HEK293T (cell line): ENCODE measurements at regions not wholly inside any gene's neighbourhood (a gene's known extent, or its start where the extent isn't known, plus 50 kb on each side); places are given as distances from the start of the nearest gene placed in this dataset.

Experiments used
- CTCF ChIA-PET: fragments of 350-600 bp; formaldehyde crosslinking; extraction: SDS; loops from one replicate; lab custom pipeline; 2021; ENCODE audit warnings: antibody characterized with exemption, inconsistent platforms; lab: Yijun Ruan, JAX
- POLR2A ChIA-PET: fragments of 350-600 bp; formaldehyde crosslinking; extraction: SDS; loops from one replicate; lab custom pipeline; 2020; ENCODE audit warnings: antibody characterized with exemption, inconsistent platforms; lab: Yijun Ruan, JAX
- DNase-seq: peaks from one replicate; pipeline ENCODE4 v3.0.0; 2012; ENCODE audit warnings: mixed read lengths; ENCODE audit errors: extremely low spot score
- ARNT ChIP-seq: fragments of 450-650 bp; IDR thresholded peaks from 2 replicates; pipeline ENCODE4 v1.6.1; 2017; ENCODE audit warnings: mild to moderate bottlenecking
- BHLHE40 ChIP-seq: fragments of 450-650 bp; IDR thresholded peaks from 2 replicates; pipeline ENCODE4 v1.6.1; 2016; ENCODE audit warnings: mild to moderate bottlenecking, moderate library complexity, borderline replicate concordance
- CTBP1 ChIP-seq: fragments of 450-650 bp; IDR thresholded peaks from 2 replicates; pipeline ENCODE4 v1.6.1; 2016; ENCODE audit warnings: borderline replicate concordance
- ELF4 ChIP-seq: fragments of 450-650 bp; IDR thresholded peaks from 2 replicates; pipeline ENCODE4 v1.6.1; 2017; ENCODE audit warnings: antibody characterized with exemption
- FOXA1 ChIP-seq: fragments of 450-650 bp; IDR thresholded peaks from 2 replicates; pipeline ENCODE4 v1.6.1; 2016; ENCODE audit warnings: mild to moderate bottlenecking
- FOXK2 ChIP-seq: fragments of 450-650 bp; IDR thresholded peaks from 2 replicates; pipeline ENCODE4 v1.6.1; 2016; ENCODE audit warnings: mild to moderate bottlenecking
- FOXM1 ChIP-seq: fragments of 450-650 bp; IDR thresholded peaks from 2 replicates; pipeline ENCODE4 v1.6.1; 2017; ENCODE audit warnings: mild to moderate bottlenecking, borderline replicate concordance
- HDGF ChIP-seq: fragments of 450-650 bp; IDR thresholded peaks from 2 replicates; pipeline ENCODE4 v1.6.1; 2017; ENCODE audit warnings: antibody characterized with exemption, borderline replicate concordance
- L3MBTL2 ChIP-seq: fragments of 450-650 bp; conservative IDR thresholded peaks from 2 replicates; pipeline ENCODE4 v1.6.1; 2016; ENCODE audit warnings: mild to moderate bottlenecking
- LEF1 ChIP-seq: fragments of 450-650 bp; IDR thresholded peaks from 2 replicates; pipeline ENCODE4 v1.6.1; 2017; ENCODE audit warnings: mild to moderate bottlenecking, borderline replicate concordance
- NFRKB ChIP-seq: fragments of 450-650 bp; IDR thresholded peaks from 2 replicates; pipeline ENCODE4 v1.6.1; 2016; ENCODE audit warnings: mild to moderate bottlenecking, moderate library complexity
- PKNOX1 ChIP-seq: fragments of 450-650 bp; IDR thresholded peaks from 2 replicates; pipeline ENCODE4 v1.6.1; 2016
- SP1 ChIP-seq: fragments of 450-650 bp; IDR thresholded peaks from 2 replicates; pipeline ENCODE4 v1.6.1; 2017
- SUZ12 ChIP-seq: fragments of 450-650 bp; IDR thresholded peaks from 2 replicates; pipeline ENCODE4 v1.6.1; 2016; ENCODE audit warnings: mild to moderate bottlenecking
- TARDBP ChIP-seq: fragments of 450-650 bp; IDR thresholded peaks from 2 replicates; pipeline ENCODE4 v1.6.1; 2016
- ZNF384 ChIP-seq: fragments of 450-650 bp; IDR thresholded peaks from 2 replicates; pipeline ENCODE4 v1.6.1; 2016

- ChIA-PET POLR2A (no interaction called here), CTCF (no interaction called here)
- DNase-seq, result no peak
- TF ChIP-seq FOXK2, result no peak
These were observed 306.6 kb downstream of the SPATA31D1 start for GRCh38 chr9:82295181-82295580.

GRCh38 chr9:82299870-82300269 is 311.3 kb downstream of the SPATA31D1 start:
- TF ChIP-seq SUZ12 (no peak), FOXM1 (no peak), BHLHE40 (no peak), SP1 (no peak), FOXA1 (no peak), TARDBP (no peak), CTBP1 (no peak), HDGF (no peak), PKNOX1 (no peak), NFRKB (no peak), ELF4 (no peak), ZNF384 (no peak), LEF1 (no peak), ARNT (no peak), FOXK2 (no peak), L3MBTL2 (no peak)
- ChIA-PET POLR2A (no interaction called here), CTCF (no interaction called here)
- no peak for DNase-seq

GRCh38 chr9:82302968-82303655 is 314.5 kb downstream of the SPATA31D1 start:
- CTCF ChIA-PET, result no interaction called here
- POLR2A ChIA-PET, result no interaction called here
- no peak for DNase-seq
- TF ChIP-seq SP1, result no peak
- TF ChIP-seq FOXK2, result no peak
- TF ChIP-seq LEF1, result no peak
- no peak for TF ChIP-seq BHLHE40
- TF ChIP-seq HDGF, result no peak
- no peak for TF ChIP-seq ARNT
- TF ChIP-seq SUZ12, result no peak
- no peak for TF ChIP-seq PKNOX1
- TF ChIP-seq NFRKB, result no peak
- TF ChIP-seq TARDBP, result no peak
- no peak for TF ChIP-seq L3MBTL2

DNA sequence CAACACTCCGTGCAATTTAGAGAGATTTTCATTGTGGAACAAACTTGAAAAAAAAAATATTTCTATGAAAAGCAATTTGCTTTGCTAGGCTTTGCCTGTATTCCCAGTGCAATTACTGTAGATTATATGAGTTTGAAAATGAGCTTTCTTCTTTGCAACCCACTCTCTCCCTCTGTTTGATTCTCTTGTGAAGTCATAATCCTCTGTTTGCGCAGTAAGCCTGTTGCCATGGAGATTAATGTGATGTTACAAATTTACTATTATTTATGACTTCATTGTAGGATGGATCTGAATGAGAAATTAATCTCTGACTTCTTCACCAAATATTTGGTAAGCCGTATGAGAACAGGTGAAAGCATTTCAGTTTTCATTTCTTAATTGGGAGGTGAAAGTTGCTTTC is 320.3 kb downstream of the SPATA31D1 start:
- POLR2A ChIA-PET, result no interaction called here
- no peak for DNase-seq
- CTCF ChIA-PET, result no interaction called here
- no peak for TF ChIP-seq ELF4
- TF ChIP-seq NFRKB, result no peak
- no peak for TF ChIP-seq L3MBTL2
- no peak for TF ChIP-seq SP1
- no peak for TF ChIP-seq PKNOX1
- no peak for TF ChIP-seq BHLHE40
- TF ChIP-seq FOXK2, result no peak

DNA sequence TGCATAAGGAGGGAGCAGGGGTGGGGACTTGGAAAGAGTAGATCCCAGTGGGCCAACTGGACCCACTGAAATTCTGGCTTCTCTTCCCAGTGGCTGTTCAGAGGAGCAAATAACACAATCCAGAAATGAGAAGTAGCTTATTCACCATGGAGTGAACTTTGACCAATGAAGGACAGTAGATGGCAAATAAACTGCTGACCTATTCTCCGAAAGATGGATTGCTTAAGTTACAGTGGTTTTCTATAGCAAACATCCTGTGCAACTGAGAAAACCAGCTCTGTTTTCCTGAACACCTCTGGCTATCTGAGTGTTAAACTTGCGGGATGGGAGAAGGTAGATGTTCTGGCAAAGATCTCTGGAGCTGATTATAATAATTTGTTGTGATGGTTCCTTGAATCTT is 325.1 kb downstream of the SPATA31D1 start:
- TF ChIP-seq CTBP1 (no peak), SP1 (no peak), PKNOX1 (no peak), LEF1 (no peak), BHLHE40 (no peak), SUZ12 (no peak), NFRKB (no peak), FOXM1 (no peak), L3MBTL2 (no peak), ELF4 (no peak), ARNT (no peak), FOXK2 (no peak), FOXA1 (no peak), HDGF (no peak), ZNF384 (no peak)
- no peak for DNase-seq
- CTCF ChIA-PET, result no interaction called here
- POLR2A ChIA-PET, result no interaction called here

DNA sequence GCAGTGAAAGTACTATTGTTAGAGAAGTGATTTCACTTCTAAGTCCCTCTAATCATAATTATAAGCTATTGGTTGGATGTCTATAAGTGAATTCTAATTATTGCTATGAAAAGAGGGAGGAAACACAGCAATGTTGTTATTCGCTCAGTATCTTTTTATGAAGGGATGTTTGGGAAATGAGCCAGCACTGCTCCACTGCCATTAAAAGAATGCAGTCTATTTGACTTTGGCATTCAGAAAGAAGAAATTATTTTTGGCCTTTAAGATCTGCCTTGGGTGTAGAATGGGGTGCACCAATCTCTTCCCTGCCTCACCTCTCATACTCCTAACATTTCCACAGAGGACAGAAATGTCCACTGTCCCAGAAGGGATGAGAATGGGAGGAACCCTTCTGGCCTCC is 332.0 kb downstream of the SPATA31D1 start:
- ChIA-PET CTCF (no interaction called here), POLR2A (no interaction called here)
- TF ChIP-seq TARDBP (no peak), FOXA1 (no peak), SP1 (no peak)
- DNase-seq, result no peak
